ENCODE measurements at regions not wholly inside any gene's neighbourhood (a gene's known extent, or its start where the extent isn't known, plus 50 kb on each side); places are given as distances from the start of the nearest gene placed in this dataset.

GRCh38 chr5:112069329-112069728 lies 312.3 kb upstream of the NREP start:
- no peak for TF ChIP-seq CTCF (conservative IDR thresholded peaks at IDR 0.05 in 1 of 2, IDR thresholded peaks at IDR 0.05 in 1 of 2; ENCODE audit: extremely low read depth in 1 of 2, insufficient read depth in 1 of 2, low read depth in 1 of 2, low read length in 2 of 2)
- no peak for TF ChIP-seq EZH2 (IDR thresholded peaks at IDR 0.05; ENCODE audit: borderline replicate concordance, low read length)
